Transverse colon (tissue), 4 donors: ENCODE measurements at regions not wholly inside any gene's neighbourhood (a gene's known extent, or its start where the extent isn't known, plus 50 kb on each side); places are given as distances from the start of the nearest gene placed in this dataset.
A peak's percentile ranks its signal among the peaks of the same experiment; 100 is the strongest.

Source experiments
- DNase-seq: peaks from one replicate; pipeline ENCODE4 v3.0.0-alpha.2; 2019
- H3K27ac ChIP-seq, 4 donors: fragments of 200-600 bp; sonication (generic); 2 replicates each; pipeline ENCODE4 v1.5.1; 2016 to 2018; ENCODE audit warnings: inconsistent platforms in 4 of 4
- H3K27me3 ChIP-seq: fragments of 200-600 bp; sonication (generic); 2 replicates; pipeline ENCODE4 v1.5.1; 2017; ENCODE audit warnings: inconsistent platforms
- H3K36me3 ChIP-seq, 4 donors: fragments of 200-600 bp; sonication (generic); 2 replicates each; pipeline ENCODE4 v1.5.1; 2017 to 2019; ENCODE audit warnings: inconsistent platforms in 4 of 4
- H3K4me1 ChIP-seq, 4 donors: fragments of 200-600 bp; sonication (generic); 2 replicates each; pipeline ENCODE4 v1.5.1; 2017 to 2020; ENCODE audit warnings: inconsistent platforms in 4 of 4
- H3K4me3 ChIP-seq, 4 donors: fragments of 200-600 bp; sonication (generic); 1 replicate in 1 of 4; 2 replicates in 3 of 4; pipeline versions ENCODE4 v1.5.1 to v1.6.1; 2017 to 2019; ENCODE audit warnings: inconsistent platforms in 4 of 4
- H3K9me3 ChIP-seq, 2 donors: fragments of 200-600 bp; sonication (generic); 2 replicates each; pipeline ENCODE4 v1.5.1; 2017 to 2019; ENCODE audit warnings: inconsistent platforms in 2 of 2
- CTCF ChIP-seq, 5 experiments: fragments of 200-600 bp in 3 of 5; fragments of 450-650 bp in 2 of 5; sonication (generic) in 3 of 5; IDR thresholded peaks; 1 replicate in 2 of 5; 2 replicates in 3 of 5; pipeline ENCODE4 v1.5.1; 2016 to 2017; ENCODE audit warnings: antibody characterized with exemption in 5 of 5, inconsistent platforms in 3 of 5, mild to moderate bottlenecking in 2 of 5, moderate library complexity in 1 of 5
- EP300 ChIP-seq: sonication (generic); formaldehyde crosslinking; IDR thresholded peaks from one replicate; pipeline ENCODE4 v1.6.1; 2017; ENCODE audit warnings: antibody characterized with exemption, low read depth
- POLR2A ChIP-seq: fragments of 450-650 bp; IDR thresholded peaks from one replicate; pipeline ENCODE4 v1.6.1; 2016; ENCODE audit warnings: antibody characterized with exemption, mild to moderate bottlenecking, moderate library complexity
- POLR2AphosphoS5 ChIP-seq, 3 donors: sonication (generic); formaldehyde crosslinking; IDR thresholded peaks; one replicate each; pipeline ENCODE4 v1.6.1; 2016; ENCODE audit warnings: antibody characterized with exemption in 3 of 3
- WGBS, 2 donors: methylation state at CpG; one replicate each; pipeline ENCODE4 v1.1.5; 2018; ENCODE audit warnings: low coverage in 1 of 2; 5-methylcytosine and 5-hydroxymethylcytosine counted together
- in situ Hi-C, 4 donors: fragments of 200-750 bp; cut with MboI; loops; one replicate each; pipeline versions ENCODE4 v1.15.0 to v1.15.1; 2017; ENCODE audit warnings: low sequenced_read_pairs in 3 of 4, low pct_ligation_motif_present in 1 of 4, low pct_unique_long_range_greater_than_20kb in 1 of 4
- intact Hi-C: fragments of 100-400 bp; cut with DNase I; formaldehyde crosslinking; loops from one replicate; pipeline ENCODE4 v1.15.1; 2023; ENCODE audit warnings: low total_unique reads

- intact Hi-C loops (no loop called here), in situ Hi-C loops (loop anchor here (10.0 to 25.0 kb wide), 4 partner anchors 873 to 1973 kb away; no protein-coding TSS in a partner anchor)
- no peak overlapping the region for H3K27ac ChIP-seq
- H3K27me3 ChIP-seq = no peaks in the 10 kb centered on the region
- H3K4me3 ChIP-seq = no peak overlapping the region
- H3K36me3 ChIP-seq = no peaks in the 10 kb centered on the region
- DNase-seq = peak; percentile 46
- TF ChIP-seq EP300 (no peak), CTCF (IDR thresholded peaks at IDR 0.05) (peak; percentile 75 to 85 (median 79)), POLR2AphosphoS5 (IDR thresholded peaks at IDR 0.05) (no peak)
- H3K9me3 ChIP-seq = no peaks in the 10 kb centered on the region
- peaks cover 0 to 6% (median 0%) of the 10 kb centered on the region in 4 donors for H3K4me1 ChIP-seq
- 29 to 42% methylated on average over 7 to 9 of the region's 9 CpGs for WGBS, 2 donors
These were observed 725.5 kb upstream of the ARRDC4 start for GRCh38 chr15:97234851-97235610.

- H3K4me3 ChIP-seq = no peak overlapping the region
- no peak for DNase-seq
These were observed 724.9 kb upstream of the ARRDC4 start for GRCh38 chr15:97235611-97235985.

GRCh38 chr15:97236140-97236539, 724.4 kb upstream of the ARRDC4 start:
- Histone ChIP-seq H3K4me1 (peaks cover 0 to 6% (median 0%) of the 10 kb centered on the region in 4 donors), H3K27ac (no peak overlapping the region), H3K36me3 (no peaks in the 10 kb centered on the region), H3K27me3 (no peaks in the 10 kb centered on the region), H3K9me3 (no peaks in the 10 kb centered on the region), H3K4me3 (no peak overlapping the region)
- intact Hi-C loops = no loop called here
- no peak for DNase-seq
- TF ChIP-seq EP300 (no peak), POLR2A (no peak), CTCF (IDR thresholded peaks at IDR 0.05) (no peak), POLR2AphosphoS5 (IDR thresholded peaks at IDR 0.05) (no peak)
- WGBS, 2 donors = 53 to 55% methylated on average over 5 of the region's 5 CpGs
- in situ Hi-C loops = loop anchor here (10.0 to 25.0 kb wide), 4 partner anchors 874 to 1974 kb away; no protein-coding TSS in a partner anchor

More at GRCh38 chr15:97235611-97235985, 724.9 kb upstream of the ARRDC4 start:
- TF ChIP-seq POLR2A = no peak
- TF ChIP-seq EP300 = no peak
- TF ChIP-seq POLR2AphosphoS5 (IDR thresholded peaks at IDR 0.05) = no peak
- TF ChIP-seq CTCF (IDR thresholded peaks at IDR 0.05) = peak in 1 of 5 experiments; percentile 20
- Histone ChIP-seq H3K36me3 (no peaks in the 10 kb centered on the region), H3K27ac (no peak overlapping the region), H3K9me3 (no peaks in the 10 kb centered on the region), H3K4me1 (peaks cover 0 to 6% (median 0%) of the 10 kb centered on the region in 4 donors), H3K27me3 (no peaks in the 10 kb centered on the region)
- intact Hi-C loops = no loop called here
- WGBS, 2 donors = 34 to 39% methylated on average over 7 of the region's 7 CpGs
- in situ Hi-C loops = loop anchor here (10.0 to 25.0 kb wide), 4 partner anchors 873 to 1973 kb away; no protein-coding TSS in a partner anchor

GRCh38 chr15:97237160-97237559, 723.3 kb upstream of the ARRDC4 start:
- no peak for DNase-seq
- no peaks in the 10 kb centered on the region for H3K9me3 ChIP-seq
- peaks cover 0 to 6% (median 0%) of the 10 kb centered on the region in 4 donors for H3K4me1 ChIP-seq
- intact Hi-C loops = no loop called here
- no peak for TF ChIP-seq POLR2AphosphoS5 (IDR thresholded peaks at IDR 0.05)
- no peak for TF ChIP-seq EP300
- TF ChIP-seq CTCF (IDR thresholded peaks at IDR 0.05) = no peak
- no peak for TF ChIP-seq POLR2A
- WGBS, 2 donors = 89 to 98% methylated on average over 6 of the region's 6 CpGs
- no peak overlapping the region for H3K4me3 ChIP-seq
- H3K27me3 ChIP-seq = no peaks in the 10 kb centered on the region
- H3K27ac ChIP-seq = no peak overlapping the region
- no peaks in the 10 kb centered on the region for H3K36me3 ChIP-seq
- in situ Hi-C loops = loop anchor here (10.0 to 25.0 kb wide), 4 partner anchors 875 to 1975 kb away; no protein-coding TSS in a partner anchor
